AG10803 (cell line): ENCODE measurements at regions not wholly inside any gene's neighbourhood (a gene's known extent, or its start where the extent isn't known, plus 50 kb on each side); places are given as distances from the start of the nearest gene placed in this dataset.

Source experiments
- DNase-seq: peaks from one replicate; pipeline ENCODE4 v3.0.0; 2010; ENCODE audit warnings: low read depth
- H3K4me3 ChIP-seq: 2 replicates; pipeline ENCODE4 v1.5.1; 2011; ENCODE audit warnings: mild to moderate bottlenecking, low read length, control low read depth
- CTCF ChIP-seq: conservative IDR thresholded peaks from 2 replicates; pipeline ENCODE4 v1.5.1; 2011; ENCODE audit warnings: mild to moderate bottlenecking, low read length, control low read depth, inconsistent platforms

- peak; percentile 49 for DNase-seq
- TF ChIP-seq CTCF: no peak
These were observed 198.5 kb downstream of the ADGRG6 start for GRCh38 chr6:142500250-142500786.

GRCh38 chr6:142501795-142502194, 200.0 kb downstream of the ADGRG6 start:
- no peak for TF ChIP-seq CTCF
- no peak for DNase-seq
- H3K4me3 ChIP-seq: no peak overlapping the region

More at GRCh38 chr6:142500250-142500786, 198.5 kb downstream of the ADGRG6 start:
- no peak overlapping the region for H3K4me3 ChIP-seq

- DNase-seq: no peak
- TF ChIP-seq CTCF: no peak
- no peak overlapping the region for H3K4me3 ChIP-seq
These were observed 205.3 kb downstream of the ADGRG6 start for GRCh38 chr6:142507065-142507464.

GRCh38 chr6:142510211-142510610, 208.4 kb downstream of the ADGRG6 start:
- no peak for TF ChIP-seq CTCF
- no peak for DNase-seq
- H3K4me3 ChIP-seq: no peak overlapping the region

GRCh38 chr6:142518126-142518525, 216.3 kb downstream of the ADGRG6 start:
- H3K4me3 ChIP-seq: no peak overlapping the region
- DNase-seq: no peak
- no peak for TF ChIP-seq CTCF

- TF ChIP-seq CTCF: no peak
- H3K4me3 ChIP-seq: no peak overlapping the region
- DNase-seq: no peak
These were observed 217.0 kb downstream of the ADGRG6 start for GRCh38 chr6:142518761-142519160.

GRCh38 chr6:142521791-142522190, 220.0 kb downstream of the ADGRG6 start:
- no peak for DNase-seq
- no peak overlapping the region for H3K4me3 ChIP-seq
- TF ChIP-seq CTCF: no peak
